Lower lobe of right lung (tissue), 2 donors: ENCODE measurements at regions not wholly inside any gene's neighbourhood (a gene's known extent, or its start where the extent isn't known, plus 50 kb on each side); places are given as distances from the start of the nearest gene placed in this dataset.

ENCODE experiments used
- ATAC-seq, 2 donors: fragments of 200-7000 bp; cut with Tn5 transposase; one replicate each; pipeline ENCODE4 v1.9.1; 2020 to 2022; ENCODE audit warnings: mild to moderate bottlenecking in 2 of 2, moderate library complexity in 2 of 2
- DNase-seq: peaks from one replicate; pipeline ENCODE4 v3.0.0-alpha.2; 2020
- H3K27ac ChIP-seq: fragments of 200-600 bp; one replicate; pipeline ENCODE4 v1.8.0; 2022
- H3K27me3 ChIP-seq: fragments of 200-600 bp; one replicate; pipeline ENCODE4 v1.8.0; 2022; ENCODE audit warnings: low read depth
- H3K36me3 ChIP-seq: fragments of 200-600 bp; one replicate; pipeline ENCODE4 v1.8.0; 2022; ENCODE audit warnings: mild to moderate bottlenecking
- H3K4me1 ChIP-seq: fragments of 200-600 bp; one replicate; pipeline ENCODE4 v1.8.0; 2022
- H3K4me3 ChIP-seq: fragments of 200-600 bp; one replicate; pipeline ENCODE4 v1.8.0; 2022; ENCODE audit warnings: mild to moderate bottlenecking
- H3K9me3 ChIP-seq: fragments of 200-600 bp; one replicate; pipeline ENCODE4 v1.8.0; 2022
- intact Hi-C: fragments of 100-400 bp; cut with DNase I; formaldehyde crosslinking; loops from one replicate; pipeline ENCODE4 v1.11.0; 2022
- TF ChIP-seq, protein P1 (sequence below): fragments of 200-600 bp; IDR thresholded peaks from one replicate; pipeline ENCODE4 v1.8.0; 2022; ENCODE audit warnings: antibody characterized with exemption, mild to moderate bottlenecking
- donor health status: DM: no; HTN: yes; CAD: no; lungs with severe emphysema.

DNA sequence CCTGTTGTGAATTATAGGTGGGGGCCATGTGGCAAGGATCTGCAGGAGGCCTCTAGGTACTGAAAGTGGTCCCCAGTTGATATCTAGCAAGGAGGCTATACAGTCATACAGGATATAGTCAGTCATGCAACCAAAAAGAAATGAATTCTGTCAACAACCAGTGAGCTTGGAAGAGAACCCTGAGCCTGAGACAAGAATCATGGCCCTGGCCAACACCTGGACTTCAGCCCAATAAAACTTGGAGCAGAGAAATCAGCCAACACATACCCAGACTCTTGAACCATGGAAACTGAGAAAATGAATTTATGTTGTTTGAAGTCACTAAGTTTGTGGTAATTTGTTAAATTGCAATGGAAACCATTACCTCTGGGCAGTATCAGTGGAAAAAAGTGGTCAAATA, 370.2 kb downstream of the KIF16B start:
- Histone ChIP-seq H3K27ac (no peak overlapping the region), H3K9me3 (peaks cover 7% of the 10 kb centered on the region), H3K27me3 (no peaks in the 10 kb centered on the region), H3K4me1 (no peaks in the 10 kb centered on the region), H3K36me3 (no peaks in the 10 kb centered on the region), H3K4me3 (no peak overlapping the region)
- intact Hi-C loops, result no loop called here
- DNase-seq (no peak), ATAC-seq (no peak)
- TF ChIP-seq, protein P1, sequence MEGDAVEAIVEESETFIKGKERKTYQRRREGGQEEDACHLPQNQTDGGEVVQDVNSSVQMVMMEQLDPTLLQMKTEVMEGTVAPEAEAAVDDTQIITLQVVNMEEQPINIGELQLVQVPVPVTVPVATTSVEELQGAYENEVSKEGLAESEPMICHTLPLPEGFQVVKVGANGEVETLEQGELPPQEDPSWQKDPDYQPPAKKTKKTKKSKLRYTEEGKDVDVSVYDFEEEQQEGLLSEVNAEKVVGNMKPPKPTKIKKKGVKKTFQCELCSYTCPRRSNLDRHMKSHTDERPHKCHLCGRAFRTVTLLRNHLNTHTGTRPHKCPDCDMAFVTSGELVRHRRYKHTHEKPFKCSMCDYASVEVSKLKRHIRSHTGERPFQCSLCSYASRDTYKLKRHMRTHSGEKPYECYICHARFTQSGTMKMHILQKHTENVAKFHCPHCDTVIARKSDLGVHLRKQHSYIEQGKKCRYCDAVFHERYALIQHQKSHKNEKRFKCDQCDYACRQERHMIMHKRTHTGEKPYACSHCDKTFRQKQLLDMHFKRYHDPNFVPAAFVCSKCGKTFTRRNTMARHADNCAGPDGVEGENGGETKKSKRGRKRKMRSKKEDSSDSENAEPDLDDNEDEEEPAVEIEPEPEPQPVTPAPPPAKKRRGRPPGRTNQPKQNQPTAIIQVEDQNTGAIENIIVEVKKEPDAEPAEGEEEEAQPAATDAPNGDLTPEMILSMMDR, result no peak

DNA sequence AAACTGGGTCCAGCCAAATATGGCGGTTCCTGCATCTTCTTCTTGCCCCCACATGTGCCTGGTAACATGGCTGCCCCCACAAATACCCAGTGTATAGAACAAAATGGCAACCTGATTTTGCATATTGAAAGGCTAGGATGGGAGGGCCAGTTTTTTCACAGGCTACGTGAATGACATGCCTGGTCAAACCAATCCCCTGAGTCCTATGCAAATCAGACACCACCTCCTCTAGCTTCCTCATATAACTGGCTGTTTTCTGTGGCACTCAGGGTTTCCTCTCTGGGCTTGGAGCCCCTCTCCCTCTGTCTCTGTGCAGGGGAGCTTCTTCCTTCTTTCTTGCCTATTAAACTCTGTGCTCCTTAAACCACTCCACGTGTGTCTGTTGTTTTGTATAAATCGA, 372.1 kb downstream of the KIF16B start:
- intact Hi-C loops, result no loop called here
- no peaks in the 10 kb centered on the region for H3K36me3 ChIP-seq
- H3K27me3 ChIP-seq, result no peaks in the 10 kb centered on the region
- no peak overlapping the region for H3K27ac ChIP-seq
- DNase-seq (no peak), ATAC-seq (no peak)
- H3K4me1 ChIP-seq, result no peaks in the 10 kb centered on the region
- TF ChIP-seq, protein P1, result no peak
- no peak overlapping the region for H3K4me3 ChIP-seq
- peaks cover 7% of the 10 kb centered on the region for H3K9me3 ChIP-seq

DNA sequence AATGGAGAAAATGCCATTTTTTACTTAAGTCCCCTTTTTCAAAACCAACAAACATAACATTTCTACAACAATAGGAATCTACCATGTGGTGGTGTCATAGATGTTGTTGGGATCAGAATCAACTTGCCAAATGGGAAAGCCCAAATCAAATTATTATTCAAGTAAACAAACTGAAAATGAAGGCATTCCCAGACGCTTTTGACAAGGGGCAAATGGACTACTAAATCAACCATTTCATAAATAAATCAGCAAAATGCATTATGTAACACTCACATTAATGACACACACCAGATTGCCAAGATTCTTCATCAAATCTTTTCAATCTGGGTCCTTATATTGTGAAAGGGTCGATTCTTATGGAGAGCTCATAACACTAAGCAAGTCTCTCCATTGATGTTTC, 375.6 kb downstream of the KIF16B start:
- Histone ChIP-seq H3K27ac (no peak overlapping the region), H3K4me1 (no peaks in the 10 kb centered on the region), H3K9me3 (peaks cover 7% of the 10 kb centered on the region), H3K36me3 (no peaks in the 10 kb centered on the region), H3K4me3 (no peak overlapping the region), H3K27me3 (no peaks in the 10 kb centered on the region)
- TF ChIP-seq, protein P1, result no peak
- intact Hi-C loops, result no loop called here
- ATAC-seq, result no peak
- DNase-seq, result no peak

DNA sequence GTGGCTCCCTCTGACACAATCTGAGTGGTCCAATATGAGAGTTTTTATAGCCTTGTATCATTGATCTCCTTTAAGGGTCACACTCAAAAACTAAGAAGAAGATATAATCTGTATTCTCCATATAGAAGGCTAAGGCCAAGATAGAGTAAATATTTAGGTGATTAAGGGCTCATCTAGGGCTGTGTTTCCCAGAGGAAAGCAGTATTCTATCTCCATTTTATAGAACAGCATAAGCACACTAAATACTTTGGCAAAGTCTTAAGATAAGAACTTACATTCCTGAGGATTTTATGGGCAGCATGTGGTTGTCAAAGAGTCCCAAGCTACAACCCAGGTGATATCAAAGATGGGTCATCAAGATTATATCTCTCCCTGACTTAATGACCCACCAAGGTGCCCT, 377.6 kb downstream of the KIF16B start:
- no peaks in the 10 kb centered on the region for H3K36me3 ChIP-seq
- no peak overlapping the region for H3K4me3 ChIP-seq
- intact Hi-C loops, result no loop called here
- H3K27me3 ChIP-seq, result no peaks in the 10 kb centered on the region
- H3K4me1 ChIP-seq, result no peaks in the 10 kb centered on the region
- DNase-seq (no peak), ATAC-seq (no peak)
- H3K27ac ChIP-seq, result no peak overlapping the region
- H3K9me3 ChIP-seq, result peaks cover 7% of the 10 kb centered on the region
- TF ChIP-seq, protein P1, result no peak

DNA sequence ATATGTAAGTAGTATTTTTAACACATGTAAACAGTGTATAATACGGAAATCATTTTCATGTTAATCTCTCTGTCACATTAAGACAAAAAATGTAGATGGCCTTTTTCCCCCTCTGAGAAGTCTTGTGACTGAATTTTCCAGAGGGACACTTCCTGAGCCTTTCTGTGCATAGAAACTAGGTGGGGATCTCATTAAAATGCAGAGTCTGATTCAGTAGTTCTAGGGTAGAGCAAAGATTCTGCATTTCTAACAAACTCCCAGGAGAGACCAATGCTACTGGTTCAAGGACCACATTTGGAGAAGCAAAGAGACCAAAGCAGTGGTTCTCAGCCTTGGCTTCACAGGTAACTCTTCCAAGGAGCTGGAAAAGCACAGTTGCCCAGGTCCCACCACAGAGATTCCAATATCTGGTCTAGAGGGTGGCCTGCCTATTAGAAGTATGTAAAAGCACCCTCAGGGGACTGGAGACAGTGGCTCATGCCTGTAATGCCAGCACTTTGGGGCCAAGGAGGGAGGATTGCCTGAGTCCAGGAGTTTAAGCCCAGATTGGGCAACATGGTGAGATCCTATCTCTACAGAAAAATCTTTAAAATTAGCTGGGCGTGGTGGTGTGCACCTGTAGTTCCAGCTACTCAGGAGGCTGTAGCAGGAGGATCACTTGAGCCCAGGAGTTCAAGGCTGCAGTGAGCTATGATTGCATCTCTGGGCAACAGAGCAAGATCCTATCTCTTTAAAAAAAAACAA, 378.5 kb downstream of the KIF16B start:
- TF ChIP-seq, protein P1, result no peak
- intact Hi-C loops, result no loop called here
- Histone ChIP-seq H3K36me3 (no peaks in the 10 kb centered on the region), H3K4me3 (no peak overlapping the region), H3K27ac (no peak overlapping the region), H3K4me1 (no peaks in the 10 kb centered on the region), H3K9me3 (peaks cover 7% of the 10 kb centered on the region), H3K27me3 (no peaks in the 10 kb centered on the region)
- ATAC-seq (no peak), DNase-seq (no peak)
